ENCODE measurements at regions not wholly inside any gene's neighbourhood (a gene's known extent, or its start where the extent isn't known, plus 50 kb on each side); places are given as distances from the start of the nearest gene placed in this dataset.

GRCh38 chr14:92254786-92255185 is 68.2 kb upstream of the SLC24A4 start:
- TF ChIP-seq CTCF (IDR thresholded peaks at IDR 0.05) (no peak), POLR2A (IDR thresholded peaks at IDR 0.05) (no peak)

Data from Peyer's patch (tissue), 4 donors.